GM19351 (cell line): ENCODE measurements at regions not wholly inside any gene's neighbourhood (a gene's known extent, or its start where the extent isn't known, plus 50 kb on each side); places are given as distances from the start of the nearest gene placed in this dataset.
"Not testable (repeated sequence)": the region's sequence is repeated elsewhere in the genome, so short reads cannot be mapped to it uniquely, and the experiment has no call there.

ENCODE experiments used
- ATAC-seq: cut with Tn5 transposase; IDR thresholded peaks from one replicate; pipeline ENCODE4 v1.9.1; 2021; ENCODE audit warnings: mild to moderate bottlenecking, moderate library complexity; ENCODE audit not compliant: unreplicated experiment

GRCh38 chr4:54993473-54994026, 131.8 kb downstream of the KDR start:
- not testable (repeated sequence) for ATAC-seq

GRCh38 chr4:54992266-54992665, 133.1 kb downstream of the KDR start:
- no peak for ATAC-seq

DNA sequence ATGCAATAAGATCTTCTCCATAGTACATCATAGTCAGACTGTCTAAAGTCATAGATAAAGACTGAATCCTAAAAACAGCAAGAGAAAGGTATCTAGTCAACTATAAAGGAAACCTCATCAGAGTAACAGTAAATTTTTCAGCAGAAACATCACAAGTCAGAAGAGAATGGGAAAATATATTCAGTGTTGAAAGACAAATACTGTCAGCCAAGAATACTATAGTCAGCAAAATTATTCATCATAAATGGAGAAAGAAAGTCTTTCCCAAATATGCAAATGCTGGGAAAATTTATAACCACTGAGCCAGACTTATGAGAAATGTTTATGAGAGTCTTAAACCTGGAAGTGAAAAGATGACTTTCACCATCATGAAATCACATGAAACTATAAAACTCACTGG, 136.7 kb downstream of the KDR start:
- no peak for ATAC-seq

DNA sequence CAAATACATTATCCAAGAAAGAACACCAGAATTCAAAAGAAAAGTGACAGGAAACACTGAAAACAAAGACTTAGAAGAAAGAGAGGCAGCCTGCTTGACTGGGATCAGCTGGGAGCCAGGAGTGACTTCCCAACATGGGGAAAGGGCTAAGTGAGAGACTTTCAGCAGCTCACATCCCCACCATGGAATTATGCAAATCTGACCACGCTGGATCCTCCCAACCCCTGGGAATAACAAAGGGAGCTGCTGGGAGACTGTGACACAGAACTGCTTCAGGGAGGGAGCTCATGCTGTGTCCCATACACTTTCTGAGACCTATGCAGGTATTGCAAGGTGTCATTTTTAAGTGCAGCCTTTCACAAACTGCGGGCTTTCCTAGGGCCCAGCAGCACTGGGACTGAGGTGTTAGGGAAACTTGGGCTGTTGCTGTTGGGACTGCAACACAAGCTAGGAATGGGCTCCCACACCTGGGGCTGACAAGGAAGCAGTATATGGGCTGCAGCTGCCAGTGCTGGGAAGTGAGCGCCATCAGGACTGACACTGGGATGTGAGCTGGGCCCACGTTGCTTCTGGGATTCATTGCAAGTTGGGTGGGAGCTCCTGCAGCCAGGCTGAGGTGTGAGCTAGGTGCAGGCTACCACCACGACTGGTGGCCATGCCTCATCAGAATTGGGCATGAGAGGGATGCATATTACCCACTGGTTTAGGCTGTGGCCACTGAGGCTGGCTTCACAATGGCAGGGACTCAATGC, 139.1 kb downstream of the KDR start:
- no peak for ATAC-seq

GRCh38 chr4:54976682-54977081, 148.7 kb downstream of the KDR start:
- ATAC-seq = no peak

GRCh38 chr4:54976031-54976430, 149.4 kb downstream of the KDR start:
- ATAC-seq = no peak

DNA sequence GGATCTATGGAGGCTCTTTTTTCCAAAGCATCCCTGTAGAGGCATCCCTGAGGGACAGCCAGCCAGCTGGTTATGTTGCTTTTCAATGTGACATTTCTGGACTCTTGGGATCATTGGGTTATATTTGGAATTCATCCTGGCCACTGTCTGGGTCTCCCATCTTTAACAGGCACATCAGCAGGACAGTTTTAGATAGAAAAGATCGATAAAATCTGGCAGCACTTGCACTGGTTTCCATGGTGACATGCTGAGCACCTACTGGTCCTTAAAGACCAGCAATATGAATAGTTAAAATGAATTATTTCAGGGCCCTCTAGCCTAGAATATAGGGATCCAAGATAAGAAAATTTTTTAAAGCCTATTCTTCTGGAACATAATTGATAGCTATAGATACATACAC, 151.6 kb downstream of the KDR start:
- ATAC-seq = no peak

DNA sequence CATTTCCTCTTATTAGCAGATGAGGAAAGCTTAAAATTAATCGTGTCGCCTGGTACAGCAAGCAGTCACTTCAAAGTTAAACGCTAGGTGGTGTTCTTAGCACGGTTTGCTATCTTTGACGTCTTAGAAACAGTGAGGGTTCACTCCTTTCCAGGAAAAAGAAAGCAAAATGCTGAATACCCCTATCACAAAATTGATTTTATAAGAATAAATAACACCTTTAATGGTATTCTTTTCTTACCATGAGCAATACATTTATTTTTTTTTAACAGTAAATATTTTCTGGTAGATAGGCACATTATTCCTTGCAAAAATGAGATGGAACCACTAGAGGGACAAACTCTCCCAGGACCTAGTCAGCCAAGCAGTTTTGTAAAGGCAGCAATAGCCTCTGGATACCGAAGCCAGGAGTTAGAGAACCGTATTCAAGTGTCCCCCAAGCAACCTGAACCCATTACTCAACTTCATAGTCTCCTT, 153.9 kb downstream of the KDR start:
- ATAC-seq = peak; percentile 89

GRCh38 chr4:54967289-54967688, 158.1 kb downstream of the KDR start:
- no peak for ATAC-seq

- peak; percentile 69 for ATAC-seq
Measured at GRCh38 chr4:54961357-54961975, 163.9 kb downstream of the KDR start.

DNA sequence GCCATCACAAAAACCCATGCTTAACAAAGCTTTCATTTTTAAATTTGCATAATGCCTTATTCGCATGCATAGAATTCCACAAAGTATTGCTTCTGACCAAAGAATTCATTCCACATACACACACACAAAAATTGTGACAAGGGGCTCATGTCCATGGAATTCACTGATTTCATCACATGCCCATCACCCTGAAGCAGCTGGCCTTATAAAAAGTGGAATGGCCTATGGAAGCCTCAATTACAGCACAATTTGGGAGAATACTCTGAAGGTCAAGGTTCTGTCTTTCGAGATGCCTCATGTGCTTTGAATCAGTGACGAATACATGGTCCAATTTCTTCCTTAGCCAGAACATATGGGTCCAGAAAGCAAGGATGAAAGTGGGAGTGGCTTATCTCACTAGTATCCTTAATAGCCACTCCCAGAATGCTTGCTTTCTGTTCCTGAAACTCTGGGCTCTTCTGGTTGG, 165.7 kb downstream of the KDR start:
- ATAC-seq = no peak

DNA sequence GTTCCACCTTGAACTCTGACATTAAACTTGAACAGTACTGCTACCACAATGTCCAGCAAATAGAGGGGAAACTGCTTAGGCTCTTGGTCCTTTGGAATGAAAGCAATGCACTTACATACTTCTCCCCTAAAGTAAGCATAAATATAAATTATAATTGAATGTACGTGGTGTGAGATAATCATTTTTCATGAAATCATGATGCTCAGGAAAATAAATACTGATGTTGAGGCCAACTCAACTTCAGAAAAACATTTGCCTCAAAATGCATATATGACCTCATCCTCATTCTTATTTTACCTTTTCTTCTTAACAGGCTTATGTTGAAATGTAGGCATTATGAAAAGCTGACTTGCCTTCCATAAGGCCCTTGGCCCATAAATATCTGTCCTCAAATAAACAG, 166.3 kb downstream of the KDR start:
- ATAC-seq = no peak

DNA sequence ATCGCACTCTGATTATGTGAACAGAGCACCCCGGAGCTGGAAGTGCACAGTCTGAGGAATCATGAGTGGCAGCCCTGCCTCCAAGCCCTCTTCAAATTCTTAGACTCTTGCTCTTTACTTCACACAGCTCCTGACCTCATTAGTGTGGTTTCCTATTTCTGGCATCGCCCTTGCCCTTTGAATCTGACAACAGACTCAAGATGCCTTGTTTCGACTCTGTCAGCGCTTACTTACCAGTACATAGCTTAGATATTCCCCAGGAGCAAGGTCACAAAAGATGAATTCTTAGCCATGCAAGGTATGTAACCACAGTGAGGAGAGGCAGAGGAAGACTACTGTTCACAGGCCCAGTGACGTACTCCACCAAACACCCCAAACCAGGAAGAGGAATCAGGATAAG, 167.2 kb downstream of the KDR start:
- ATAC-seq = no peak

- ATAC-seq = no peak
Measured at GRCh38 chr4:54954656-54955388, 170.6 kb downstream of the KDR start.

DNA sequence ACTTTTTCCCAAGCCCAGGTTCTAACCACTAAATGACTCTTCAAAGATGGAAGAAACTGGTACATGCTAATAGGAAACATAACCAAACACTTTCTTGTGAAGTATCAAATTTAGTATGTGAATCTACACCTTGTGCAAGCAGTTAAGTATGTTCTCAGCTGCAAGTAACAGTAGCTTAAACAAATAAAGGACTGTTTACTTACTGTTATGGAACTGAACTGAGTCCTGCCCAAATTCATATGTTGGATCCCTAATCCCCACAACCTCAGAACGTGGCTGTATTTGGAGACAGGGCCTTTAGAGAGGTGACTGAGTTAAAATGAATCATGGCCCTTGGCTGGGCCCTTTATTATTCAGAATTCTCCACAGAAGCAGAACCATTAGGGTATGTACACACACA, 178.7 kb downstream of the KDR start:
- no peak for ATAC-seq

- ATAC-seq = peak; percentile 41
Measured at GRCh38 chr4:54945838-54946237, 179.6 kb downstream of the KDR start.

- peak; percentile 55 for ATAC-seq
Measured at GRCh38 chr4:54942721-54943120, 182.7 kb downstream of the KDR start.

DNA sequence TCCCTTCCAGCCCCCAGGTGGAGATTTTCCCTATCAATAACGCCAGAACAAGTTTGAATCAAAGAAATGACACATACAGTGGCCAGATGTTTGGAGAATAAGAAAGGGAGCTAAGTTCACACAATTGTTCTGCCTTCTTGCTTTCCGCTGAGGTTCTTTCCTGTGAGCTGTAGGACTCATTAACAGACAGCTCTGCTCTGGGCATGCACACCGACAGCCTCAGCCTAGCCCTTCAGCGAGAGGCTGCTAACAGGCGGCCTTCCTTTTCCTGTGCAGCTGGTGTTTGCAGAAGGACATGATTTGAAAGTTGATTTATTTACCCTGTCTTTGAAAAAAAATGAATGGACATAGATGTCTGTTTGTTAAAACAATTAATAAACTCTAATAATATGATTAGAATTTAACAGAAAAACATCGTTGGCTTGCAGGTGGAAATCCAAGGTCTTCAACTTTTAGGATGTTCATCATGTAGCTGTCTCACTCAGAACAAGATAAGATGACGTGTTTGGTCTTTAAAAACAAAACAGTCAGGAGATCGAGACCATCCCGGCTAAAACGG, 183.3 kb downstream of the KDR start:
- peak; percentile 57 for ATAC-seq

- no peak for ATAC-seq
Measured at GRCh38 chr4:54940996-54941865, 184.2 kb downstream of the KDR start.

DNA sequence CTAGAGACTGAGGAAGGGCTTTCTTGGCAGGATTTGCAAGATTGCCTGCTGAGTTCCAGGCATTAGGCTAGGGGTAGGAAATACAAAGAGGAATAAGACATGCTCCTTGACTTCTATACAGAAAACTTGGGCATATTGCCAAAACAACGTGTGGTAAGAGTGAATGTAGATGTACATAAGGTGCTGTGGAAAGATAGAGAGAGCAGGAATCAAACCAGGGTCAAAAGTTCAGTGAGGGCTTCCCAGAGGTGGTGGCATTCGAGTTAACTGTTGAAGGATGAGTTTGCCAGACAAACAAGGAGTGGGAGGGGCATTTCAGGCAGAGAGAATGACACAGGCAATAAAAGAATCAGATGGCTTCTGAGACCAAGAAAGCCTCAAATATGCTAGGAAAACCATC, 187.9 kb downstream of the KDR start:
- ATAC-seq = no peak
